HepG2 (cell line): ENCODE measurements at regions not wholly inside any gene's neighbourhood (a gene's known extent, or its start where the extent isn't known, plus 50 kb on each side); places are given as distances from the start of the nearest gene placed in this dataset.
"Not testable (repeated sequence)": the region's sequence is repeated elsewhere in the genome, so short reads cannot be mapped to it uniquely, and the experiment has no call there.

Experiments
- ATAC-seq: fragments of 200-7000 bp; cut with Tn5 transposase; 3 replicates; pipeline ENCODE4 v1.9.1; 2020; ENCODE audit warnings: mild to moderate bottlenecking, moderate library complexity
- BruUV-seq: library from RNA; stranded (reverse); fragments of 400-500 nt; replicated peaks from 2 replicates; lab custom pipeline; 2021; lab: Mats Ljungman, UMichigan
- CTCF ChIA-PET: fragments of 300-600 bp; formaldehyde crosslinking; extraction: SDS; loops from one replicate; lab custom pipeline; 2021; ENCODE audit warnings: low total read pairs, inconsistent platforms, low intra/inter-chr PET ratio; lab: Yijun Ruan, JAX
- POLR2A ChIA-PET: fragments of 350-600 bp; sonication (Branson Sonifier 250); formaldehyde crosslinking; loops from one replicate; lab custom pipeline; 2020; ENCODE audit warnings: antibody characterized with exemption, inconsistent platforms; lab: Yijun Ruan, JAX
- DNase-seq: peaks from one replicate; pipeline ENCODE4 v3.0.0-alpha.2; 2015; ENCODE audit warnings: low spot score
- FAIRE-seq: peaks from 3 replicates; lab custom pipeline; 2011; peaks lifted over from hg19 to GRCh38; lab: Jason Lieb, UNC
- H2AFZ ChIP-seq: one replicate; pipeline ENCODE4 v1.6.1; 2011; ENCODE audit warnings: low read length, inconsistent platforms
- H3K27ac ChIP-seq: fragments of 300-600 bp; 3 replicates; pipeline ENCODE4 v1.8.0; 2011; ENCODE audit warnings: mixed run types, mild to moderate bottlenecking, mixed read lengths, low read length, inconsistent platforms; ENCODE audit not compliant: insufficient read depth; ENCODE audit errors: extremely low read length
- H3K27me3 ChIP-seq, 2 experiments: fragments of 200-600 bp in 1 of 2; 2 replicates in 1 of 2; 3 replicates in 1 of 2; pipeline versions ENCODE4 v1.6.0 to v1.8.0; 2011; ENCODE audit warnings: low read length in 2 of 2, mild to moderate bottlenecking in 2 of 2, moderate library complexity in 2 of 2, inconsistent platforms in 1 of 2; ENCODE audit not compliant: insufficient read depth in 2 of 2, control insufficient read depth in 1 of 2
- H3K36me3 ChIP-seq, 2 experiments: fragments of 200-600 bp in 1 of 2; replicated peaks in 1 of 2; 2 replicates in 1 of 2; 3 replicates in 1 of 2; pipeline versions ENCODE4 v1.5.1 to v1.8.0; 2011; ENCODE audit warnings: low read length in 2 of 2, inconsistent platforms in 1 of 2; ENCODE audit not compliant: insufficient read depth in 2 of 2, control insufficient read depth in 1 of 2
- H3K4me1 ChIP-seq: 2 replicates; pipeline ENCODE4 v1.5.1; 2012; ENCODE audit warnings: low read length, inconsistent platforms; ENCODE audit not compliant: insufficient read depth
- H3K4me2 ChIP-seq: 2 replicates; pipeline ENCODE4 v1.6.0; 2011; ENCODE audit warnings: low read depth, low read length, inconsistent platforms
- H3K4me3 ChIP-seq, 3 experiments: fragments of 200-600 bp in 1 of 3; sonication (generic), shearing (Covaris generic) in 1 of 3; replicated peaks in 1 of 3; 2 replicates each; pipeline ENCODE4 v1.5.1; 2011 to 2016; ENCODE audit warnings: low read length in 3 of 3, inconsistent platforms in 2 of 3, low read depth in 2 of 3, mild to moderate bottlenecking in 2 of 3, control low read depth in 1 of 3, mixed read lengths in 1 of 3; ENCODE audit not compliant: insufficient read depth in 1 of 3
- H3K79me2 ChIP-seq: one replicate; pipeline ENCODE4 v1.6.1; 2011; ENCODE audit warnings: low read length, inconsistent platforms; ENCODE audit not compliant: insufficient read depth
- H3K9ac ChIP-seq: 2 replicates; pipeline ENCODE4 v1.6.0; 2011; ENCODE audit warnings: mild to moderate bottlenecking, low read depth, low read length, inconsistent platforms; ENCODE audit not compliant: insufficient read depth
- H3K9me3 ChIP-seq: 2 replicates; pipeline ENCODE4 v1.5.1; 2012; ENCODE audit warnings: mild to moderate bottlenecking, low read length
- H4K20me1 ChIP-seq: 2 replicates; pipeline ENCODE4 v1.6.0; 2011; ENCODE audit warnings: inconsistent platforms, mild to moderate bottlenecking, low read length, moderate library complexity; ENCODE audit not compliant: insufficient read depth
- ZNF224 ChIP-seq: sonication (generic); formaldehyde crosslinking; IDR thresholded peaks from 2 replicates; pipeline ENCODE4 v1.5.0; 2020; ENCODE audit warnings: mild to moderate bottlenecking, missing genetic modification reagents
- ZNF280D ChIP-seq: sonication (generic); formaldehyde crosslinking; IDR thresholded peaks from 2 replicates; pipeline ENCODE4 v1.5.1; 2020; ENCODE audit warnings: mild to moderate bottlenecking, missing genetic modification reagents
- ZNF501 ChIP-seq: sonication (generic); formaldehyde crosslinking; IDR thresholded peaks from 2 replicates; pipeline ENCODE4 v1.5.1; 2020; ENCODE audit warnings: mild to moderate bottlenecking, moderate library complexity, missing genetic modification reagents
- WGBS: methylation state at CpG from one replicate; pipeline ENCODE4 v1.1.6; 2017; ENCODE audit warnings: low lambda C conversion rate; 5-methylcytosine and 5-hydroxymethylcytosine counted together
- in situ Hi-C: cut with HindIII; loops from 2 replicates; pipeline ENCODE4 v1.10.0; 2017; ENCODE audit warnings: low pct_unique_long_range_greater_than_20kb; ENCODE audit not compliant: extremely low pct_ligation_motif_present
- intact Hi-C: fragments of 100-400 bp; cut with micrococcal nuclease; formaldehyde crosslinking; loops from one replicate; pipeline ENCODE4 v1.10.0; 2022; ENCODE audit not compliant: unreplicated experiment

GRCh38 chr5:12526113-12526512 lies 621.9 kb upstream of the CTNND2 start (continued):
- TF ChIP-seq ZNF280D (CRISPR knock-in tag) = no peak

GRCh38 chr5:12522116-12522515 lies 617.9 kb upstream of the CTNND2 start:
- no peak for DNase-seq
- BruUV-seq = no TSS peak

GRCh38 chr5:12504983-12505382 lies 600.7 kb upstream of the CTNND2 start:
- CTCF ChIA-PET, FAIRE-seq, H3K36me3 ChIP-seq, intact Hi-C loops, POLR2A ChIA-PET, ATAC-seq, in situ Hi-C loops, H3K27me3 ChIP-seq, H3K27ac ChIP-seq, H2AFZ ChIP-seq, BruUV-seq, H4K20me1 ChIP-seq, H3K9ac ChIP-seq, H3K4me2 ChIP-seq, H3K4me1 ChIP-seq, H3K4me3 ChIP-seq, DNase-seq, H3K79me2 ChIP-seq: not testable (repeated sequence)
- peaks cover 93% of the 10 kb centered on the region for H3K9me3 ChIP-seq
- WGBS = 0% methylated on average over 1 of the region's 1 CpG

More at GRCh38 chr5:12522116-12522515, 617.9 kb upstream of the CTNND2 start:
- 0% methylated on average over 5 of the region's 5 CpGs for WGBS
- ChIA-PET CTCF (no interaction called here), POLR2A (no interaction called here)
- Histone ChIP-seq H3K4me1 (no peaks in the 10 kb centered on the region), H3K4me2 (no peak overlapping the region), H3K27ac (no peak overlapping the region), H3K9me3 (peaks cover 74% of the 10 kb centered on the region), H3K79me2 (no peaks in the 10 kb centered on the region), H3K36me3 (no peaks in the 10 kb centered on the region), H3K4me3 (no peak overlapping the region), H2AFZ (no peak overlapping the region), H4K20me1 (no peaks in the 10 kb centered on the region), H3K27me3 (no peaks in the 10 kb centered on the region), H3K9ac (no peak overlapping the region)
- no peak for FAIRE-seq
- intact Hi-C loops (no loop called here), in situ Hi-C loops (no loop called here)
- TF ChIP-seq ZNF224 (CRISPR knock-in tag) (no peak), ZNF501 (CRISPR knock-in tag) (no peak)
- ATAC-seq = no peak
